Caki2 (cell line): ENCODE measurements at regions not wholly inside any gene's neighbourhood (a gene's known extent, or its start where the extent isn't known, plus 50 kb on each side); places are given as distances from the start of the nearest gene placed in this dataset.

ENCODE experiments used
- DNase-seq: peaks from one replicate; pipeline ENCODE4 v3.0.0-alpha.2; 2015; ENCODE audit warnings: low read depth
- in situ Hi-C: cut with HindIII; loops from 2 replicates; pipeline ENCODE4 v1.10.0; 2016; ENCODE audit warnings: low sequenced_read_pairs, low pct_unique_long_range_greater_than_20kb, mixed read lengths

- in situ Hi-C loops = no loop called here
- no peak for DNase-seq
Observed at GRCh38 chr6:105588123-105588710, 185.3 kb upstream of the PREP start.

GRCh38 chr6:105587349-105588122, 184.7 kb upstream of the PREP start:
- in situ Hi-C loops = no loop called here
- no peak for DNase-seq

GRCh38 chr6:105578179-105578707, 175.4 kb upstream of the PREP start:
- in situ Hi-C loops = no loop called here
- no peak for DNase-seq

GRCh38 chr6:105573556-105573955, 170.7 kb upstream of the PREP start:
- DNase-seq = no peak

GRCh38 chr6:105573138-105573537, 170.3 kb upstream of the PREP start:
- DNase-seq = no peak
- in situ Hi-C loops = no loop called here

More at GRCh38 chr6:105573556-105573955, 170.7 kb upstream of the PREP start:
- in situ Hi-C loops = no loop called here

GRCh38 chr6:105570416-105570815, 167.5 kb upstream of the PREP start:
- DNase-seq = no peak
- in situ Hi-C loops = no loop called here

GRCh38 chr6:105569706-105570105, 166.8 kb upstream of the PREP start:
- in situ Hi-C loops = no loop called here
- DNase-seq = no peak

GRCh38 chr6:105568751-105569150, 165.9 kb upstream of the PREP start:
- no peak for DNase-seq
- in situ Hi-C loops = no loop called here

- in situ Hi-C loops = no loop called here
- DNase-seq = no peak
Observed at GRCh38 chr6:105568142-105568541, 165.3 kb upstream of the PREP start.

- in situ Hi-C loops = no loop called here
- no peak for DNase-seq
Observed at GRCh38 chr6:105567140-105567539, 164.3 kb upstream of the PREP start.

GRCh38 chr6:105566503-105566902, 163.6 kb upstream of the PREP start:
- in situ Hi-C loops = no loop called here
- DNase-seq = no peak

GRCh38 chr6:105564121-105564902, 161.4 kb upstream of the PREP start:
- in situ Hi-C loops = no loop called here
- no peak for DNase-seq

GRCh38 chr6:105562027-105562426, 159.1 kb upstream of the PREP start:
- in situ Hi-C loops = no loop called here
- no peak for DNase-seq

- in situ Hi-C loops = no loop called here
- DNase-seq = no peak
Observed at GRCh38 chr6:105561486-105561885, 158.6 kb upstream of the PREP start.

- DNase-seq = no peak
- in situ Hi-C loops = no loop called here
Observed at GRCh38 chr6:105560611-105561066, 157.8 kb upstream of the PREP start.

- in situ Hi-C loops = no loop called here
Observed at GRCh38 chr6:105557291-105557690, 154.4 kb upstream of the PREP start.

GRCh38 chr6:105553171-105553570, 150.3 kb upstream of the PREP start:
- DNase-seq = no peak
- in situ Hi-C loops = no loop called here

More at GRCh38 chr6:105557291-105557690, 154.4 kb upstream of the PREP start:
- DNase-seq = no peak

- peak; percentile 24 for DNase-seq
- in situ Hi-C loops = no loop called here
Observed at GRCh38 chr6:105550955-105551620, 148.2 kb upstream of the PREP start.
